H9 (cell line): ENCODE measurements at regions not wholly inside any gene's neighbourhood (a gene's known extent, or its start where the extent isn't known, plus 50 kb on each side); places are given as distances from the start of the nearest gene placed in this dataset.

Experiments
- DNase-seq: peaks from one replicate; pipeline ENCODE4 v3.0.0-alpha.2; 2017
- H2AFZ ChIP-seq: one replicate; pipeline ENCODE4 v1.6.1; 2013; ENCODE audit warnings: mild to moderate bottlenecking, low read length, control low read depth, moderate library complexity
- H2AK5ac ChIP-seq: 2 replicates; pipeline ENCODE4 v1.6.1; 2013; ENCODE audit warnings: low read length, control low read depth, mixed read lengths; ENCODE audit not compliant: insufficient read length
- H2BK120ac ChIP-seq: one replicate; pipeline ENCODE4 v1.6.1; 2013; ENCODE audit warnings: low read depth, mild to moderate bottlenecking, low read length, control low read depth, inconsistent platforms; ENCODE audit not compliant: poor library complexity, severe bottlenecking
- H2BK12ac ChIP-seq: 2 replicates; pipeline ENCODE4 v1.6.1; 2013; ENCODE audit warnings: low read length, control low read depth, mixed read lengths, low read depth; ENCODE audit not compliant: insufficient read length
- H2BK15ac ChIP-seq: 2 replicates; pipeline ENCODE4 v1.6.1; 2013; ENCODE audit warnings: low read depth, low read length, control low read depth
- H2BK20ac ChIP-seq: one replicate; pipeline ENCODE4 v1.6.1; 2013; ENCODE audit warnings: low read depth, mild to moderate bottlenecking, low read length, control low read depth, inconsistent platforms; ENCODE audit not compliant: poor library complexity, severe bottlenecking
- H2BK5ac ChIP-seq: 2 replicates; pipeline ENCODE4 v1.6.1; 2013; ENCODE audit warnings: low read length, control low read depth, mixed read lengths; ENCODE audit not compliant: insufficient read length
- H3K14ac ChIP-seq: 2 replicates; pipeline ENCODE4 v1.6.1; 2013; ENCODE audit warnings: low read length, control low read depth; ENCODE audit not compliant: insufficient read depth
- H3K18ac ChIP-seq: 2 replicates; pipeline ENCODE4 v1.6.1; 2013; ENCODE audit warnings: low read depth, mild to moderate bottlenecking, mixed read lengths, low read length, control low read depth; ENCODE audit not compliant: insufficient read length
- H3K23ac ChIP-seq: 2 replicates; pipeline ENCODE4 v1.6.1; 2013; ENCODE audit warnings: low read length, control low read depth, mixed read lengths, low read depth; ENCODE audit not compliant: insufficient read length
- H3K23me2 ChIP-seq: 2 replicates; pipeline ENCODE4 v1.6.1; 2013; ENCODE audit warnings: low read depth, mild to moderate bottlenecking, mixed read lengths, low read length, control low read depth; ENCODE audit not compliant: insufficient read length, poor library complexity, severe bottlenecking
- H3K27ac ChIP-seq: 2 replicates; pipeline ENCODE4 v1.5.1; 2013; ENCODE audit warnings: low read length, control low read depth, mixed read lengths, low read depth; ENCODE audit not compliant: insufficient read length
- H3K27me3 ChIP-seq: 2 replicates; pipeline ENCODE4 v1.6.1; 2013; ENCODE audit warnings: low read length, control low read depth, inconsistent platforms; ENCODE audit not compliant: insufficient read depth
- H3K4ac ChIP-seq: 2 replicates; pipeline ENCODE4 v1.6.1; 2013; ENCODE audit warnings: low read depth, mild to moderate bottlenecking, control low read depth, inconsistent platforms, low read length, moderate library complexity
- H3K4me1 ChIP-seq: 2 replicates; pipeline ENCODE4 v1.6.1; 2013; ENCODE audit warnings: low read length, control low read depth, inconsistent platforms; ENCODE audit not compliant: insufficient read depth
- H3K4me2 ChIP-seq: 2 replicates; pipeline ENCODE4 v1.6.1; 2013; ENCODE audit warnings: low read length, control low read depth, mixed read lengths; ENCODE audit not compliant: insufficient read length, insufficient read depth
- H3K56ac ChIP-seq: 2 replicates; pipeline ENCODE4 v1.6.1; 2013; ENCODE audit warnings: low read depth, mild to moderate bottlenecking, mixed read lengths, low read length, control low read depth; ENCODE audit not compliant: insufficient read length
- H3K79me1 ChIP-seq: 2 replicates; pipeline ENCODE4 v1.6.1; 2013; ENCODE audit warnings: low read depth, mild to moderate bottlenecking, moderate library complexity, low read length, control low read depth, inconsistent platforms; ENCODE audit not compliant: insufficient read depth, poor library complexity, severe bottlenecking
- H3K79me2 ChIP-seq: 2 replicates; pipeline ENCODE4 v1.6.1; 2013; ENCODE audit warnings: low read length, control low read depth, inconsistent platforms; ENCODE audit not compliant: insufficient read depth
- H3K9ac ChIP-seq: 2 replicates; pipeline ENCODE4 v1.6.1; 2013; ENCODE audit warnings: low read length, control low read depth, mixed read lengths; ENCODE audit not compliant: insufficient read length; ENCODE audit errors: extremely low read depth
- H3K9me3 ChIP-seq: one replicate; pipeline ENCODE4 v1.6.1; 2013; ENCODE audit warnings: low read depth, low read length, inconsistent platforms; ENCODE audit not compliant: control insufficient read depth
- H3T11ph ChIP-seq: one replicate; pipeline ENCODE4 v1.6.1; 2013; ENCODE audit warnings: mild to moderate bottlenecking, low read length, control low read depth, inconsistent platforms
- H4K20me1 ChIP-seq: one replicate; pipeline ENCODE4 v1.6.1; 2013; ENCODE audit not compliant: control insufficient read depth, insufficient read length, insufficient read depth
- H4K5ac ChIP-seq: 2 replicates; pipeline ENCODE4 v1.6.1; 2013; ENCODE audit warnings: low read depth, mild to moderate bottlenecking, mixed read lengths, low read length, control low read depth; ENCODE audit not compliant: insufficient read length
- H4K8ac ChIP-seq: replicated peaks from 2 replicates; pipeline ENCODE4 v1.6.1; 2013; ENCODE audit warnings: low read length, control low read depth, mixed read lengths, low read depth; ENCODE audit not compliant: insufficient read length
- H4K91ac ChIP-seq: 2 replicates; pipeline ENCODE4 v1.6.1; 2013; ENCODE audit warnings: low read depth, mild to moderate bottlenecking, moderate library complexity, mixed read lengths, low read length, control low read depth; ENCODE audit not compliant: insufficient read length
- H3K27ac Mint-ChIP-seq, 3 experiments: 2 replicates in 2 of 3; 3 replicates in 1 of 3; pipeline ENCODE4 v1.8.0; 2020 to 2021; ENCODE audit warnings: mixed read lengths in 3 of 3, mild to moderate bottlenecking in 1 of 3, moderate library complexity in 1 of 3
- H3K27me3 Mint-ChIP-seq: 2 replicates; pipeline ENCODE4 v1.8.0; 2021; ENCODE audit warnings: low read depth, mild to moderate bottlenecking, moderate library complexity, mixed read lengths
- H3K36me3 Mint-ChIP-seq, 3 experiments: 2 replicates in 2 of 3; 3 replicates in 1 of 3; pipeline ENCODE4 v1.8.0; 2020 to 2021; ENCODE audit warnings: low read depth in 3 of 3, mixed read lengths in 3 of 3; ENCODE audit not compliant: insufficient read depth in 1 of 3
- H3K4me1 Mint-ChIP-seq, 2 experiments: 2 replicates each; pipeline ENCODE4 v1.8.0; 2020; ENCODE audit warnings: mixed read lengths in 2 of 2
- H3K4me3 Mint-ChIP-seq, 2 experiments: 2 replicates in 1 of 2; 3 replicates in 1 of 2; pipeline ENCODE4 v1.8.0; 2020 to 2021; ENCODE audit warnings: mild to moderate bottlenecking in 2 of 2, mixed read lengths in 2 of 2, moderate library complexity in 1 of 2
- H3K9me3 Mint-ChIP-seq, 2 experiments: 2 replicates in 1 of 2; 3 replicates in 1 of 2; pipeline ENCODE4 v1.8.0; 2020; ENCODE audit warnings: mild to moderate bottlenecking in 2 of 2, mixed read lengths in 2 of 2, moderate library complexity in 1 of 2
- CTCF ChIP-seq: fragments of 200-600 bp; sonication (generic); conservative IDR thresholded peaks from 3 replicates; pipeline ENCODE4 v1.8.0; 2021; ENCODE audit warnings: antibody characterized with exemption, mild to moderate bottlenecking
- WGBS: extraction: QIAGEN DNeasy Blood & Tissue Kit; methylation state at CpG from one replicate; pipeline ENCODE4 v1.1.7; 2013; ENCODE audit warnings: missing lambda C conversion rate, low lambda C conversion rate, mixed read lengths; ENCODE audit not compliant: insufficient read length; ENCODE audit errors: extremely low coverage; 5-methylcytosine and 5-hydroxymethylcytosine counted together

DNA sequence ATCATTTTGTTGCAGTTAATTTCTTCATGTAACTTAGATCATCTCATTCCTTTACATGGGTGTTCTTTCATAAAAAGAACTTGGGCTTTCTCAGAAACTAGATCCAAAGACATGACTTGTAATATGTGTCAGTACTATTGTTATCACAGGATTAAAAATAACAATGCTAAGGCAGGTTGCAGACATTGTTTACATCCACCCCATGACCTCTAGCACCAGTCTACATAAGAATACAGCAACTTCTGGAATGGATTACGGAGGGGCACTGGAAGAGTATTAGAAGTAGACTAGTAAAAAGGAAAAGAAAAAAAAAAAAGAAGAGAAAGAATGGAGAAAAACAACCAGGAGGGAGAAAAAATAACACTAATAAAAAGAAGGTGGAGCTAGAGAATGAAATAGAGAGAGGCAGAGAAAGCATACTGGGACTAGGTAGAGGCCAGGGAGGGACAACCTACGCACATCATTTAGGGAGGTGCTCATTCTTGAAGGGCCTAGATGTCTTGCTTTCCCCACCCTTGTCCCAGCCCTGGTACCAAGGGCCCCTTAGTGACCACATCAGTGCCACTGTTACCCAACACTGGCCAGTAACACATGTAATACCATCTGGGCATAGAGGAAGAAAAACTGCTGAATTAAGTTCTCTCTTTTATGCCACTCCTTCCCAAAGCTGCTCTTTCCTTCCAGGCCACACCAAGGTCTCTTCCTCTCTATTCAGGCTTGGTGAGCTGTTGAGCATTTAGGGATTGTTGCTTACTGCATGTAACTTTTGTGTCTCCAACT is 70.6 kb upstream of the KLF7 start:
- H3K79me1 ChIP-seq = no peaks in the 10 kb centered on the region
- peaks cover 34 to 35% of the 10 kb centered on the region in 2 experiments for H3K4me1 Mint-ChIP-seq
- no peak overlapping the region for H4K8ac ChIP-seq
- no peak overlapping the region for H3K56ac ChIP-seq
- DNase-seq = no peak
- no peak overlapping the region for H2AFZ ChIP-seq
- no peaks in the 10 kb centered on the region for H3K79me2 ChIP-seq
- no peak overlapping the region for H2BK5ac ChIP-seq
- no peaks in the 10 kb centered on the region; the same call in 1 of the 2 replicates for H3K27me3 Mint-ChIP-seq
- H2AK5ac ChIP-seq = no peak overlapping the region
- H3K14ac ChIP-seq = no peak overlapping the region
- H3K9me3 Mint-ChIP-seq = no peaks in the 10 kb centered on the region; a peak in 1 of 5 replicates
- H3K23me2 ChIP-seq = no peaks in the 10 kb centered on the region
- no peaks in the 10 kb centered on the region; a peak in 1 of 7 replicates for H3K36me3 Mint-ChIP-seq
- H3T11ph ChIP-seq = no peak overlapping the region
- H2BK20ac ChIP-seq = no peak overlapping the region
- no peaks in the 10 kb centered on the region for H4K20me1 ChIP-seq
- TF ChIP-seq CTCF = no peak
- no peak overlapping the region for H2BK12ac ChIP-seq
- no peak overlapping the region for H2BK15ac ChIP-seq
- H3K9ac ChIP-seq = no peak overlapping the region
- H3K27me3 ChIP-seq = no peaks in the 10 kb centered on the region
- H3K4me2 ChIP-seq = no peak overlapping the region
- H3K4me1 ChIP-seq = no peaks in the 10 kb centered on the region
- no peak overlapping the region for H3K4ac ChIP-seq
- WGBS = no CpG with 5 or more reads among the region's 2 CpGs
- no peak overlapping the region for H3K23ac ChIP-seq
- H3K27ac Mint-ChIP-seq = peak overlapping the region in 1 of 3 experiments; percentile 62; a peak in 1 of 7 replicates
- no peak overlapping the region for H3K18ac ChIP-seq
- no peak overlapping the region for H3K27ac ChIP-seq
- no peak overlapping the region for H2BK120ac ChIP-seq
- no peak overlapping the region for H4K5ac ChIP-seq
- H3K4me3 Mint-ChIP-seq = no peak overlapping the region
- no peak overlapping the region for H4K91ac ChIP-seq
- H3K9me3 ChIP-seq = no peaks in the 10 kb centered on the region
